ENCODE measurements at regions not wholly inside any gene's neighbourhood (a gene's known extent, or its start where the extent isn't known, plus 50 kb on each side); places are given as distances from the start of the nearest gene placed in this dataset.

- TF ChIP-seq, protein P1, sequence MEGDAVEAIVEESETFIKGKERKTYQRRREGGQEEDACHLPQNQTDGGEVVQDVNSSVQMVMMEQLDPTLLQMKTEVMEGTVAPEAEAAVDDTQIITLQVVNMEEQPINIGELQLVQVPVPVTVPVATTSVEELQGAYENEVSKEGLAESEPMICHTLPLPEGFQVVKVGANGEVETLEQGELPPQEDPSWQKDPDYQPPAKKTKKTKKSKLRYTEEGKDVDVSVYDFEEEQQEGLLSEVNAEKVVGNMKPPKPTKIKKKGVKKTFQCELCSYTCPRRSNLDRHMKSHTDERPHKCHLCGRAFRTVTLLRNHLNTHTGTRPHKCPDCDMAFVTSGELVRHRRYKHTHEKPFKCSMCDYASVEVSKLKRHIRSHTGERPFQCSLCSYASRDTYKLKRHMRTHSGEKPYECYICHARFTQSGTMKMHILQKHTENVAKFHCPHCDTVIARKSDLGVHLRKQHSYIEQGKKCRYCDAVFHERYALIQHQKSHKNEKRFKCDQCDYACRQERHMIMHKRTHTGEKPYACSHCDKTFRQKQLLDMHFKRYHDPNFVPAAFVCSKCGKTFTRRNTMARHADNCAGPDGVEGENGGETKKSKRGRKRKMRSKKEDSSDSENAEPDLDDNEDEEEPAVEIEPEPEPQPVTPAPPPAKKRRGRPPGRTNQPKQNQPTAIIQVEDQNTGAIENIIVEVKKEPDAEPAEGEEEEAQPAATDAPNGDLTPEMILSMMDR (conservative IDR thresholded peaks at IDR 0.05): no peak
- no peak overlapping the region for H3K27ac ChIP-seq
Observed at GRCh38 chr16:48441106-48441505, 55.9 kb upstream of the SIAH1 start.

DNA sequence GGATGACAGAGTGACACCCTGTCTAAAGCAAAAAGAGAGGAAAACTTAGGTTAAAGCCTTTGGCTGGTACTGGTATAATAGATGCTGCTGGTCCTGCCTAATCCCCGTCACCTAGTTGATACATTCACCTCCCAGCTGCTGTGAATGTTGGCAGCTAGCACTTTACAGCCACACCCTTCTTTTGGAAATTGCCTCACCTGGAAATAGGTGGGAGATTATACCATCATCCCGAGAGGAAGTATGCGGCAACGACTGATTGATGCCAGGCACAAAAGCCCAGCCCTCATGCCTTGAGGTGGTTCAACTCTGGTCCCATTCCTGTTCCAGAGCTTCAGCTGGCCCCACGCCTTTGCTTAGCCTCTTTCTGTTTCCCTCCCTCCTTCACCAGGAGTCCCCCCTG, 53.2 kb upstream of the SIAH1 start:
- H3K27ac ChIP-seq: no peak overlapping the region
- TF ChIP-seq, protein P1 (conservative IDR thresholded peaks at IDR 0.05): no peak

DNA sequence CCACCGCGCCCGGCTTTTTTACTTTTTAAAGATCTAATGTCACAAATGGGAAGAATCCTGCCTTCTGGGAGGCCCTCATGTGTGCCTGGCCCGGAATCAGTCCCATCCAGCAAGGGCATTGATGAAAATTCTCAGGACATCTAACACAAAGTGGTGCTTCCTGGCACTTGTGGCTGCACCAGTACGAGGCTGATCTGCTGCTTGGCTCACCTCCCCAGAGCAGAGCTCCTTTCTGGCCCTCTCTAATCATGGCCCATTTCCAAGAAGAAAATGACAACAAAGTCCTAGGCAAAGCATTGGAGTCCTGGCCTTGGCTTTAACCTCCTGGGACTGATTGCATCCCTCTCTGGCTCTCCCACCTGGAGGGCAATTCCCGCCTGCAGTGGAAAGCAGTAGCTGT, 50.7 kb upstream of the SIAH1 start:
- H3K27ac ChIP-seq: no peak overlapping the region
- TF ChIP-seq, protein P1 (conservative IDR thresholded peaks at IDR 0.05): no peak

- TF ChIP-seq, protein P1 (conservative IDR thresholded peaks at IDR 0.05): no peak
- no peak overlapping the region for H3K27ac ChIP-seq
Observed at GRCh38 chr16:48435318-48435680, 50.1 kb upstream of the SIAH1 start.
